ENCODE measurements at regions not wholly inside any gene's neighbourhood (a gene's known extent, or its start where the extent isn't known, plus 50 kb on each side); places are given as distances from the start of the nearest gene placed in this dataset.

- Histone ChIP-seq H3K9ac (no peak overlapping the region), H4K20me1 (ENCODE audit: insufficient read depth) (no peaks in the 10 kb centered on the region), H3K27ac (ENCODE audit: low read depth in 2 of 2, low read length in 1 of 2) (no peak overlapping the region), H3K9me3 (no peaks in the 10 kb centered on the region), H3K4me3 (ENCODE audit: low read depth in 2 of 2, low read length in 1 of 2) (no peak overlapping the region), H2AFZ (ENCODE audit: low read depth) (no peak overlapping the region), H3K36me3 (replicated peaks in 1 of 2; ENCODE audit: control insufficient read depth in 1 of 2, insufficient read depth in 2 of 2, low read length in 1 of 2) (no peaks in the 10 kb centered on the region), H3K4me1 (ENCODE audit: control insufficient read depth in 1 of 2, insufficient read depth in 2 of 2, low read depth in 1 of 2, low read length in 1 of 2) (peaks cover 0 to 9% of the 10 kb centered on the region in 2 experiments; a peak in 1 of 4 replicates), H3F3A (replicated peaks; ENCODE audit: insufficient read depth) (no peaks in the 10 kb centered on the region), H3K79me2 (ENCODE audit: insufficient read depth) (no peaks in the 10 kb centered on the region), H3K27me3 (ENCODE audit: insufficient read depth) (no peaks in the 10 kb centered on the region), H3K4me2 (no peak overlapping the region), H3K9me2 (no peaks in the 10 kb centered on the region)
- no peak for DNase-seq
- POLR2A ChIA-PET: no interaction called here
- 30% methylated on average over 9 of the region's 10 CpGs for WGBS (ENCODE audit: low lambda C conversion rate)
- TF ChIP-seq FOXM1 (IDR thresholded peaks at IDR 0.05; ENCODE audit: low read depth) (no peak), EZH2phosphoT487 (IDR thresholded peaks at IDR 0.05; ENCODE audit: borderline replicate concordance, low read depth) (no peak), MEF2A (IDR thresholded peaks at IDR 0.05; ENCODE audit: borderline replicate concordance, low read depth) (no peak), USF2 (IDR thresholded peaks at IDR 0.05; ENCODE audit: borderline replicate concordance, low read depth, low read length) (no peak), TAF1 (IDR thresholded peaks at IDR 0.05; ENCODE audit: borderline replicate concordance, low read depth, low read length) (no peak)
- CTCF ChIA-PET: interaction anchor here (1.2 to 1.7 kb wide), 2 partner anchors 10 to 199 kb away, joined by 3 to 9 read pairs; no protein-coding TSS in a partner anchor
Observed at GRCh38 chr14:76654573-76655108, 106.6 kb upstream of the VASH1 start.

- no peak overlapping the region for H3K9ac ChIP-seq
- no peak for TF ChIP-seq MXI1 (IDR thresholded peaks at IDR 0.05; ENCODE audit: low read depth, low read length)
- no peak for TF ChIP-seq MAX (IDR thresholded peaks at IDR 0.05; ENCODE audit: low read depth)
- TF ChIP-seq MEF2A (IDR thresholded peaks at IDR 0.05; ENCODE audit: borderline replicate concordance, low read depth): no peak
- no peak for TF ChIP-seq EZH2phosphoT487 (IDR thresholded peaks at IDR 0.05; ENCODE audit: borderline replicate concordance, low read depth)
- TF ChIP-seq RCOR1 (IDR thresholded peaks at IDR 0.05; ENCODE audit: low read length): no peak
- TF ChIP-seq PBX3 (IDR thresholded peaks at IDR 0.05): no peak
- TF ChIP-seq YY1 (IDR thresholded peaks at IDR 0.05; ENCODE audit: low read depth): no peak
- TF ChIP-seq REST (IDR thresholded peaks at IDR 0.05; ENCODE audit: low read depth, low read length): no peak
- no peak for TF ChIP-seq ZBTB33 (IDR thresholded peaks at IDR 0.05; ENCODE audit: borderline replicate concordance, low read depth)
- TF ChIP-seq TAF1 (IDR thresholded peaks at IDR 0.05; ENCODE audit: borderline replicate concordance, low read depth, low read length): no peak
- no peak for TF ChIP-seq NRF1 (IDR thresholded peaks at IDR 0.05; ENCODE audit: low read depth, low read length)
- no peak for DNase-seq
- H3K4me3 ChIP-seq (ENCODE audit: low read depth in 2 of 2, low read length in 1 of 2): no peak overlapping the region
- no peaks in the 10 kb centered on the region for H4K20me1 ChIP-seq (ENCODE audit: insufficient read depth)
- no peaks in the 10 kb centered on the region for H3K27me3 ChIP-seq (ENCODE audit: insufficient read depth)
- no peak overlapping the region for H2AFZ ChIP-seq (ENCODE audit: low read depth)
- H3F3A ChIP-seq (replicated peaks; ENCODE audit: insufficient read depth): no peaks in the 10 kb centered on the region
- H3K36me3 ChIP-seq (replicated peaks in 1 of 2; ENCODE audit: control insufficient read depth in 1 of 2, insufficient read depth in 2 of 2, low read length in 1 of 2): no peaks in the 10 kb centered on the region
- H3K4me1 ChIP-seq (ENCODE audit: control insufficient read depth in 1 of 2, insufficient read depth in 2 of 2, low read depth in 1 of 2, low read length in 1 of 2): peaks cover 0 to 9% of the 10 kb centered on the region in 2 experiments; a peak in 1 of 4 replicates
- H3K9me3 ChIP-seq: no peaks in the 10 kb centered on the region
- 0% methylated on average over 2 of the region's 2 CpGs for WGBS (ENCODE audit: low lambda C conversion rate)
- no peaks in the 10 kb centered on the region for H3K9me2 ChIP-seq
- H3K27ac ChIP-seq (ENCODE audit: low read depth in 2 of 2, low read length in 1 of 2): no peak overlapping the region
- ChIA-PET POLR2A (no interaction called here), CTCF (interaction anchor here (1.7 kb wide), 1 partner anchor 11 kb away, joined by 9 read pairs; no protein-coding TSS in a partner anchor)
- H3K4me2 ChIP-seq: no peak overlapping the region
- H3K79me2 ChIP-seq (ENCODE audit: insufficient read depth): no peaks in the 10 kb centered on the region
Observed at GRCh38 chr14:76655331-76655730, 105.9 kb upstream of the VASH1 start.
